Spleen (tissue), 7 donors: ENCODE measurements at regions not wholly inside any gene's neighbourhood (a gene's known extent, or its start where the extent isn't known, plus 50 kb on each side); places are given as distances from the start of the nearest gene placed in this dataset.

Experiments
- POLR2A ChIP-seq, 3 donors: fragments of 450-650 bp; IDR thresholded peaks; one replicate each; pipeline ENCODE4 v1.5.1; 2017; ENCODE audit warnings: antibody characterized with exemption in 3 of 3, mild to moderate bottlenecking in 1 of 3
- TF ChIP-seq, protein P1 (sequence below), 11 experiments: fragments of 200-600 bp in 7 of 11; fragments of 450-650 bp in 4 of 11; sonication (generic) in 4 of 11; IDR thresholded peaks in 8 of 11; conservative IDR thresholded peaks in 3 of 11; 1 replicate in 7 of 11; 2 replicates in 4 of 11; pipeline versions ENCODE4 v1.4.0 to v1.8.0; 2016 to 2021; ENCODE audit warnings: antibody characterized with exemption in 11 of 11, inconsistent platforms in 4 of 11, mild to moderate bottlenecking in 1 of 11
- donor health status: DM: no; HTN: no; CAD: no; lungs with moderate emphysema.
- donor health status: DM: no; HTN: no; CAD: no.
- donor health status: DM: no; HTN: no; CAD: no.

GRCh38 chr7:114295522-114295921, 119.1 kb upstream of the FOXP2 start:
- TF ChIP-seq POLR2A (IDR thresholded peaks at IDR 0.05): no peak
- TF ChIP-seq, protein P1, sequence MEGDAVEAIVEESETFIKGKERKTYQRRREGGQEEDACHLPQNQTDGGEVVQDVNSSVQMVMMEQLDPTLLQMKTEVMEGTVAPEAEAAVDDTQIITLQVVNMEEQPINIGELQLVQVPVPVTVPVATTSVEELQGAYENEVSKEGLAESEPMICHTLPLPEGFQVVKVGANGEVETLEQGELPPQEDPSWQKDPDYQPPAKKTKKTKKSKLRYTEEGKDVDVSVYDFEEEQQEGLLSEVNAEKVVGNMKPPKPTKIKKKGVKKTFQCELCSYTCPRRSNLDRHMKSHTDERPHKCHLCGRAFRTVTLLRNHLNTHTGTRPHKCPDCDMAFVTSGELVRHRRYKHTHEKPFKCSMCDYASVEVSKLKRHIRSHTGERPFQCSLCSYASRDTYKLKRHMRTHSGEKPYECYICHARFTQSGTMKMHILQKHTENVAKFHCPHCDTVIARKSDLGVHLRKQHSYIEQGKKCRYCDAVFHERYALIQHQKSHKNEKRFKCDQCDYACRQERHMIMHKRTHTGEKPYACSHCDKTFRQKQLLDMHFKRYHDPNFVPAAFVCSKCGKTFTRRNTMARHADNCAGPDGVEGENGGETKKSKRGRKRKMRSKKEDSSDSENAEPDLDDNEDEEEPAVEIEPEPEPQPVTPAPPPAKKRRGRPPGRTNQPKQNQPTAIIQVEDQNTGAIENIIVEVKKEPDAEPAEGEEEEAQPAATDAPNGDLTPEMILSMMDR (IDR thresholded peaks at IDR 0.05 in 8 of 11, conservative IDR thresholded peaks at IDR 0.05 in 3 of 11): no peak
